Neural crest cell (in vitro differentiated cells): ENCODE measurements at regions not wholly inside any gene's neighbourhood (a gene's known extent, or its start where the extent isn't known, plus 50 kb on each side); places are given as distances from the start of the nearest gene placed in this dataset.

Source experiments
- DNase-seq: peaks from one replicate; pipeline ENCODE4 v3.0.0; 2021; ENCODE audit warnings: low read depth, mixed read lengths, low spot score
- H3K27ac Mint-ChIP-seq: one replicate; pipeline ENCODE4 v1.8.0; 2021; ENCODE audit warnings: mild to moderate bottlenecking, mixed read lengths; ENCODE audit not compliant: unreplicated experiment
- H3K27me3 Mint-ChIP-seq: 2 replicates; pipeline ENCODE4 v1.8.0; 2021; ENCODE audit warnings: low read depth, mild to moderate bottlenecking, mixed read lengths
- H3K36me3 Mint-ChIP-seq: 2 replicates; pipeline ENCODE4 v1.8.0; 2021; ENCODE audit warnings: low read depth, mild to moderate bottlenecking, mixed read lengths
- H3K4me1 Mint-ChIP-seq: 2 replicates; pipeline ENCODE4 v1.8.0; 2021; ENCODE audit warnings: mixed read lengths
- H3K4me3 Mint-ChIP-seq: one replicate; pipeline ENCODE4 v1.8.0; 2021; ENCODE audit warnings: mild to moderate bottlenecking, mixed read lengths
- H3K9me3 Mint-ChIP-seq: 2 replicates; pipeline ENCODE4 v1.8.0; 2021; ENCODE audit warnings: mixed read lengths
- CTCF ChIP-seq: fragments of 200-600 bp; sonication (generic); conservative IDR thresholded peaks from 2 replicates; pipeline ENCODE4 v1.5.0; 2021; ENCODE audit warnings: antibody characterized with exemption, mild to moderate bottlenecking

DNA sequence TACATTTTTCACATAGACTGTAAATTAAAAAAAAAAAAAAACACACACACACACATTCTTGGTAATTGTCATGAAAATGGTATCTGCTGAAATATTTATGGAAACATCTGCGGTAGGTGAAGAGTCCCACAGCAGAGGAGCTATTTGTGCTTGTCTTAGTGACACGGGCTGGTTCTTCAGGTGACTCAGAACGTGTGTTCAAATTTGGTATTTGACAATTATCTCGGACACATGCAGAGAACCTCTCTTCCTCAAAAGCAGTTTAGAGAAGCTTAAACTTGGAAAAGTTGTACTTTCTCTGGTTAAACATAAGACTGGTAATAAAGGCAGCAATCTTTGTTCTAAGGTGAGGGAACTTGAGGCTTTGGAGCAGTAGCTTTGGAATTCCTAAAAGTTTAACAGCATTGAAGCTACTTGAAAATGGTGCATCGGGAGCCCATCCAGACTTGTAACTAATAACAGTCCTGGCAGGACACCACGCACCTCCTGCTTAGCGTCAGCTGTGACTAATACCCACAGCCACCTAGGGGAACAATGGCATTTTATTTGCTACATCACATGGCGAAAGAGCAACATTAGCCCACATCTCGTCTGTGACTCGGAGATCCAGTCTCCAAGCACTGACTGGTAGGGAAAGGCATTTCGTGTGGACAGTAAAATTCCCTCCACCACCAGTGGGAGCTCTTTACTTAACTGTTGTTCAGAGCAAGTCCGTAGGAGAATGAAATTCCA is 1505.1 kb upstream of the SLC10A2 start:
- H3K4me1 Mint-ChIP-seq = peaks cover 11% of the 10 kb centered on the region
- H3K9me3 Mint-ChIP-seq = no peaks in the 10 kb centered on the region
- H3K4me3 Mint-ChIP-seq = no peak overlapping the region
- TF ChIP-seq CTCF = peak; percentile 83
- no peaks in the 10 kb centered on the region for H3K27me3 Mint-ChIP-seq
- no peak overlapping the region for H3K27ac Mint-ChIP-seq
- H3K36me3 Mint-ChIP-seq = no peaks in the 10 kb centered on the region
- peak; percentile 67 for DNase-seq

GRCh38 chr13:104567114-104567513 is 1500.9 kb upstream of the SLC10A2 start:
- H3K4me1 Mint-ChIP-seq = peaks cover 7% of the 10 kb centered on the region
- TF ChIP-seq CTCF = no peak

DNA sequence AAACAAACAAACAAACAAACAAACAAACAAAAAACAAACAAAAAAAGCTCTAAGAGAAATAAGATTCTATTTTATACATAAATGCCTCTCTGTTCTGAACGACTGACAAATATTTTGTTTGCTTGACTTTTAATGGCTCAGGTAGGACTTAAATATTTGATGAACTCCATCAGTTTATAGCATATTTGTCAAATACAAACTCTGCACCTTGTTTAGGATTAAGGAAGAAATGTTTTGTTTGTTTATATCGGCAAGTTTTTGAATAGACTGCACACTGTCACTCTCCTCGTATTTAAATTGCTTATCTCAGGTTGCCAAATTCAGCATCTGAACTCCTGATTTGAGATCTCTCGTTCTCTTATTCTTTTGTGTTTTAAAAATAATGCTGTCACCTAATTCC is 1499.7 kb upstream of the SLC10A2 start:
- Mint-ChIP-seq H3K4me1 (no peaks in the 10 kb centered on the region), H3K9me3 (no peaks in the 10 kb centered on the region), H3K27ac (no peak overlapping the region), H3K27me3 (no peaks in the 10 kb centered on the region), H3K36me3 (no peaks in the 10 kb centered on the region), H3K4me3 (no peak overlapping the region)
- no peak for DNase-seq
- no peak for TF ChIP-seq CTCF

More at GRCh38 chr13:104567114-104567513, 1500.9 kb upstream of the SLC10A2 start:
- no peaks in the 10 kb centered on the region for H3K36me3 Mint-ChIP-seq
- no peak overlapping the region for H3K4me3 Mint-ChIP-seq
- H3K27ac Mint-ChIP-seq = no peak overlapping the region
- DNase-seq = no peak
- H3K27me3 Mint-ChIP-seq = no peaks in the 10 kb centered on the region
- H3K9me3 Mint-ChIP-seq = no peaks in the 10 kb centered on the region

- H3K27me3 Mint-ChIP-seq = no peaks in the 10 kb centered on the region
- H3K36me3 Mint-ChIP-seq = no peaks in the 10 kb centered on the region
- peaks cover 6% of the 10 kb centered on the region for H3K9me3 Mint-ChIP-seq
- H3K4me1 Mint-ChIP-seq = peaks cover 10% of the 10 kb centered on the region
- no peak overlapping the region for H3K27ac Mint-ChIP-seq
- no peak for TF ChIP-seq CTCF
- no peak overlapping the region for H3K4me3 Mint-ChIP-seq
- DNase-seq = no peak
Measured at GRCh38 chr13:104553896-104554295, 1487.7 kb upstream of the SLC10A2 start.

DNA sequence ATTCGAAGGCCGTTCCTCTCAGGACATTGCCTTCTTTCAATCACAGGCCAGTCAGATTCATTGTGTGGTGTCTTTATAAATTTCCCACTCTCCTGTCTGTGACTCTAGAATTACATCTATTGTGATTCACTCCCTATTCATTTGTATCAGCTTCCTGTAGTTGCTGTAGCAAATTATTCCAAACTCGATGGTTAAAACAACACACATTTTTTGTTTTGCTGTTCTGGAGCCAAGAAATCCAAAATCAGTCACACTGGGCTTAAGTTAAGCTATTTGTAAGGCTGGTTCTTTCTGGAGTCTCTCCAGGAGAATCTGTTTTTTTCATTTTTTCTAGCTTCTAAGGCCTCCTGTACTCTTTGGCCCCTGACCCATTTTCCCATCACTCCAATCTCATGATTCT is 1487.0 kb upstream of the SLC10A2 start:
- Mint-ChIP-seq H3K4me1 (peaks cover 15% of the 10 kb centered on the region), H3K4me3 (no peak overlapping the region), H3K36me3 (no peaks in the 10 kb centered on the region), H3K9me3 (peaks cover 6% of the 10 kb centered on the region), H3K27me3 (no peaks in the 10 kb centered on the region), H3K27ac (no peak overlapping the region)
- no peak for DNase-seq
- no peak for TF ChIP-seq CTCF
